ENCODE measurements at regions not wholly inside any gene's neighbourhood (a gene's known extent, or its start where the extent isn't known, plus 50 kb on each side); places are given as distances from the start of the nearest gene placed in this dataset.

GRCh38 chr15:47507221-47507985 lies 209.9 kb upstream of the SEMA6D start:
- no peak for DNase-seq (ENCODE audit: low read depth)
- TF ChIP-seq MAX (IDR thresholded peaks at IDR 0.05; ENCODE audit: low read depth, low read length) = no peak
- no peak for TF ChIP-seq MYC (IDR thresholded peaks at IDR 0.05; ENCODE audit: low read depth, low read length)
- no peak for TF ChIP-seq CTCF (IDR thresholded peaks at IDR 0.05; ENCODE audit: low read depth, low read length)
- TF ChIP-seq POLR2A (IDR thresholded peaks at IDR 0.05; ENCODE audit: extremely low read depth, insufficient read length) = no peak
- H3K4me3 ChIP-seq (ENCODE audit: low read depth, low read length) = no peak overlapping the region

- TF ChIP-seq CTCF (IDR thresholded peaks at IDR 0.05; ENCODE audit: low read depth, low read length) = no peak
- TF ChIP-seq MAX (IDR thresholded peaks at IDR 0.05; ENCODE audit: low read depth, low read length) = no peak
- no peak for TF ChIP-seq MYC (IDR thresholded peaks at IDR 0.05; ENCODE audit: low read depth, low read length)
- no peak for TF ChIP-seq POLR2A (IDR thresholded peaks at IDR 0.05; ENCODE audit: extremely low read depth, insufficient read length)
- DNase-seq (ENCODE audit: low read depth) = no peak
- no peak overlapping the region for H3K4me3 ChIP-seq (ENCODE audit: low read depth, low read length)
Measured at GRCh38 chr15:47511261-47511660, 206.0 kb upstream of the SEMA6D start.

GRCh38 chr15:47513471-47513870 lies 203.8 kb upstream of the SEMA6D start:
- TF ChIP-seq MAX (IDR thresholded peaks at IDR 0.05; ENCODE audit: low read depth, low read length) (no peak), POLR2A (IDR thresholded peaks at IDR 0.05; ENCODE audit: extremely low read depth, insufficient read length) (no peak), MYC (IDR thresholded peaks at IDR 0.05; ENCODE audit: low read depth, low read length) (no peak), CTCF (IDR thresholded peaks at IDR 0.05; ENCODE audit: low read depth, low read length) (no peak)
- H3K4me3 ChIP-seq (ENCODE audit: low read depth, low read length) = no peak overlapping the region
- no peak for DNase-seq (ENCODE audit: low read depth)

- no peak for TF ChIP-seq MAX (IDR thresholded peaks at IDR 0.05; ENCODE audit: low read depth, low read length)
- TF ChIP-seq CTCF (IDR thresholded peaks at IDR 0.05; ENCODE audit: low read depth, low read length) = no peak
- TF ChIP-seq MYC (IDR thresholded peaks at IDR 0.05; ENCODE audit: low read depth, low read length) = no peak
- no peak for TF ChIP-seq POLR2A (IDR thresholded peaks at IDR 0.05; ENCODE audit: extremely low read depth, insufficient read length)
- DNase-seq (ENCODE audit: low read depth) = no peak
- H3K4me3 ChIP-seq (ENCODE audit: low read depth, low read length) = no peak overlapping the region
Measured at GRCh38 chr15:47514200-47514652, 203.1 kb upstream of the SEMA6D start.

GRCh38 chr15:47516558-47516957 lies 200.7 kb upstream of the SEMA6D start:
- H3K4me3 ChIP-seq (ENCODE audit: low read depth, low read length) = no peak overlapping the region
- no peak for TF ChIP-seq CTCF (IDR thresholded peaks at IDR 0.05; ENCODE audit: low read depth, low read length)
- TF ChIP-seq MAX (IDR thresholded peaks at IDR 0.05; ENCODE audit: low read depth, low read length) = no peak
- TF ChIP-seq MYC (IDR thresholded peaks at IDR 0.05; ENCODE audit: low read depth, low read length) = no peak
- no peak for TF ChIP-seq POLR2A (IDR thresholded peaks at IDR 0.05; ENCODE audit: extremely low read depth, insufficient read length)
- no peak for DNase-seq (ENCODE audit: low read depth)
